ENCODE measurements at regions not wholly inside any gene's neighbourhood (a gene's known extent, or its start where the extent isn't known, plus 50 kb on each side); places are given as distances from the start of the nearest gene placed in this dataset.

DNA sequence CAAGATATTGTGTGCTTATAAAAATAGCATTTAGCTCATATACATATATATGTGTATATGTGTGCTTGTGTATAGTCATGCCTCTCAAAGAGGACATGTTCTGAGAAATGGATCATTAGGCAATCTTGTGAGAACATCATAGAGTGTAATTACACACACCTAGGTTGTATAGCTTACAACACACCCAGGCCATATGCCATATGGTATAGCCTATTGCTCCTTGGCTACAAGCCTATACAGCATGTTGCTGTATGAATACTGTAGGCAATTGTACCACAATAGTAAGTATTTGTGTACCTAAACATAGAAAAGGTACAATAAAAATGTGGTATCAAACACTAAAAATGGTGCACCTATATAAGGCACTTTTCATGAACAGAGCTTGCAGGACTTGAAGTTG is 1510.5 kb upstream of the LRRTM3 start:
- no peak overlapping the region for H3K9ac ChIP-seq (ENCODE audit: low read depth, low read length, poor library complexity)
- no peak overlapping the region for H2BK5ac ChIP-seq (ENCODE audit: low read length)
- no peak overlapping the region for H3K14ac ChIP-seq (ENCODE audit: low read length)
- no peak overlapping the region for H3K27ac ChIP-seq (replicated peaks; ENCODE audit: low read length)
- H3K18ac ChIP-seq (ENCODE audit: low read length) = no peak overlapping the region
- H2AK5ac ChIP-seq (ENCODE audit: low read depth, low read length) = no peak overlapping the region
- H2BK120ac ChIP-seq (ENCODE audit: low read depth, low read length) = no peak overlapping the region
- H2BK15ac ChIP-seq (ENCODE audit: low read length) = no peak overlapping the region
- no peak for DNase-seq (ENCODE audit: low spot score)
- no peaks in the 10 kb centered on the region for H3K9me3 ChIP-seq (replicated peaks in 1 of 2; ENCODE audit: control insufficient read depth in 2 of 2, insufficient read depth in 1 of 2, low read depth in 1 of 2, low read length in 2 of 2)
- no peak overlapping the region for H4K8ac ChIP-seq (ENCODE audit: low read depth, low read length)
- H3K4me3 ChIP-seq (ENCODE audit: low read length in 2 of 2) = no peak overlapping the region
- H2BK12ac ChIP-seq (ENCODE audit: low read length) = no peak overlapping the region
- H3K27me3 ChIP-seq (ENCODE audit: control insufficient read depth in 3 of 3, insufficient read depth in 3 of 3, low read depth in 1 of 3, low read length in 3 of 3) = no peaks in the 10 kb centered on the region
- no peak overlapping the region for H3K4me2 ChIP-seq (ENCODE audit: insufficient read depth, low read length, poor library complexity, severe bottlenecking)
- no peaks in the 10 kb centered on the region for H3K36me3 ChIP-seq (replicated peaks in 1 of 2; ENCODE audit: control insufficient read depth in 2 of 2, insufficient read depth in 2 of 2, low read length in 2 of 2)
- no peak overlapping the region for H4K91ac ChIP-seq (ENCODE audit: low read depth, low read length, poor library complexity)
- H3K23ac ChIP-seq (ENCODE audit: low read depth, low read length, poor library complexity) = no peak overlapping the region
- no peaks in the 10 kb centered on the region for H3K4me1 ChIP-seq (ENCODE audit: control insufficient read depth in 2 of 2, insufficient read depth in 1 of 2, low read depth in 1 of 2, low read length in 2 of 2)
- H3K79me1 ChIP-seq (ENCODE audit: low read depth, low read length) = no peaks in the 10 kb centered on the region
- no peak overlapping the region for H2AFZ ChIP-seq (ENCODE audit: low read length)
- H3K4ac ChIP-seq (ENCODE audit: low read length) = no peak overlapping the region

DNA sequence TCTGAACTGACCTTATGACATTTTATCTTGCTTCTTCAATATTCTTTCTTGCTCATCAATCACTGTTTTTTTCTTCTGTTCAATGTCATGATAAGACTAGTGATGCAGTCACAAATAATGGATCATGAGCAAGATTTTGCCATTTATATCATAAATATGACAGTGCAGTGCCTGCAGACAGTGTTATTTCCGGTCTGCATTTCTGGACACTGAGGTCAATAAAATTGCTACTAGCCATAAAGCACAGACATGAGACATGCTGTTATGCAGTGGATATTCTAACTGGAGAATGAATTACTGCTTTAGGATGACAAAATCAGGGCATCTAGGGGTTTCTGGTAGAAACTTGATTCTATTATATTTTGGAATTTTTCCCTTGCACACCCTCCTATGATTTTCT is 1509.7 kb upstream of the LRRTM3 start:
- Histone ChIP-seq H3K9me3 (replicated peaks in 1 of 2; ENCODE audit: control insufficient read depth in 2 of 2, insufficient read depth in 1 of 2, low read depth in 1 of 2, low read length in 2 of 2) (no peaks in the 10 kb centered on the region), H4K8ac (ENCODE audit: low read depth, low read length) (no peak overlapping the region), H2BK120ac (ENCODE audit: low read depth, low read length) (no peak overlapping the region), H3K27me3 (ENCODE audit: control insufficient read depth in 3 of 3, insufficient read depth in 3 of 3, low read depth in 1 of 3, low read length in 3 of 3) (no peaks in the 10 kb centered on the region), H2BK15ac (ENCODE audit: low read length) (no peak overlapping the region), H3K79me1 (ENCODE audit: low read depth, low read length) (no peaks in the 10 kb centered on the region), H3K27ac (replicated peaks; ENCODE audit: low read length) (no peak overlapping the region), H3K9ac (ENCODE audit: low read depth, low read length, poor library complexity) (no peak overlapping the region), H2BK5ac (ENCODE audit: low read length) (no peak overlapping the region), H3K23ac (ENCODE audit: low read depth, low read length, poor library complexity) (no peak overlapping the region), H3K18ac (ENCODE audit: low read length) (no peak overlapping the region), H3K4me3 (ENCODE audit: low read length in 2 of 2) (no peak overlapping the region), H3K36me3 (replicated peaks in 1 of 2; ENCODE audit: control insufficient read depth in 2 of 2, insufficient read depth in 2 of 2, low read length in 2 of 2) (no peaks in the 10 kb centered on the region), H2AFZ (ENCODE audit: low read length) (no peak overlapping the region), H3K4ac (ENCODE audit: low read length) (no peak overlapping the region), H2AK5ac (ENCODE audit: low read depth, low read length) (no peak overlapping the region), H2BK12ac (ENCODE audit: low read length) (no peak overlapping the region), H3K14ac (ENCODE audit: low read length) (no peak overlapping the region), H4K91ac (ENCODE audit: low read depth, low read length, poor library complexity) (no peak overlapping the region), H3K4me2 (ENCODE audit: insufficient read depth, low read length, poor library complexity, severe bottlenecking) (no peak overlapping the region), H3K4me1 (ENCODE audit: control insufficient read depth in 2 of 2, insufficient read depth in 1 of 2, low read depth in 1 of 2, low read length in 2 of 2) (no peaks in the 10 kb centered on the region)
- no CpG with 5 or more reads among the region's 1 CpG for WGBS, 2 donors (ENCODE audit: extremely low coverage in 2 of 2, insufficient read length in 2 of 2, insufficient replicate concordance in 1 of 2)
- DNase-seq (ENCODE audit: low spot score) = no peak

DNA sequence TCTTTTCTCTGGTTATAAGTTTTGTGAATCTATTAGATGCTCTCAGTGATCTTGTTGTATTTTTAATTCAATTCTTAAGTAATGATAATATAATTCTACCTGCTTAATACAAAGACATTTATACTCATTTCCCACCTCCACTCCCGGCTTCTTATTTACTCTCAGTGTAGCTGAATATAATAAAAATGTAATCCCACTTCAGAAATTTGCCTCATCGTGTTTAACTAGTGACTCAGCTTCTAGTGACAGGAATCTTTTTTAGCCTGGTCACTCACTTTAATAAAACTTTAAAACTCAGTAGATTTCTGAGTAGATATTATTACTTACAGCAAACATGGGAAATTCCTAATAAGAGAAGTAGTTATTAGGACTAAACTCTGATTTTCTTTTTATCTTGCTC is 1506.2 kb upstream of the LRRTM3 start:
- WGBS, 2 donors (ENCODE audit: extremely low coverage in 2 of 2, insufficient read length in 2 of 2, insufficient replicate concordance in 1 of 2) = no CpG with 5 or more reads among the region's 2 CpGs

DNA sequence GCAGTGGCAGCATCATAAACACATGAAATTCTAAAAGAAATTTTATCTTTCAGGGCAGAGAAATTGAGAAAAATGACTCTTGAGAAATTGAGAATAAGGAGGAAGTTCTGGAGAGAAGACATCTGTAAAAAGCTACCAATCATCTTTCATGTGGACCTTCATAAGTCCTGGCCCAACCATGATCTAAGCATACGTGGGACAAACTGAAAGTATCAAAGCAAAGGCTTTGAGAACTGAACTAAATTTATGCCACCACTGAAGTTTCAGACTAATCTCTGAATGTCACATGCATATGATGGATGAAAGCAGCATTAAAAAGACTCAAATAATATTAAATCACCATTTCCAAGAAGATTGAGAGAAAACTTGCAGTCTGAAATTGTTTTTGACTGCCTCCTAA is 1502.8 kb upstream of the LRRTM3 start:
- Histone ChIP-seq H3K9ac (ENCODE audit: low read depth, low read length, poor library complexity) (no peak overlapping the region), H3K4me1 (ENCODE audit: control insufficient read depth in 2 of 2, insufficient read depth in 1 of 2, low read depth in 1 of 2, low read length in 2 of 2) (no peaks in the 10 kb centered on the region), H2AFZ (ENCODE audit: low read length) (no peak overlapping the region), H4K91ac (ENCODE audit: low read depth, low read length, poor library complexity) (no peak overlapping the region), H3K23ac (ENCODE audit: low read depth, low read length, poor library complexity) (no peak overlapping the region), H3K4me3 (ENCODE audit: low read length in 2 of 2) (no peak overlapping the region), H3K4me2 (ENCODE audit: insufficient read depth, low read length, poor library complexity, severe bottlenecking) (no peak overlapping the region), H2BK15ac (ENCODE audit: low read length) (no peak overlapping the region), H3K27ac (replicated peaks; ENCODE audit: low read length) (no peak overlapping the region), H2AK5ac (ENCODE audit: low read depth, low read length) (no peak overlapping the region), H3K27me3 (ENCODE audit: control insufficient read depth in 3 of 3, insufficient read depth in 3 of 3, low read depth in 1 of 3, low read length in 3 of 3) (no peaks in the 10 kb centered on the region), H4K8ac (ENCODE audit: low read depth, low read length) (no peak overlapping the region), H2BK120ac (ENCODE audit: low read depth, low read length) (no peak overlapping the region), H3K4ac (ENCODE audit: low read length) (no peak overlapping the region), H2BK12ac (ENCODE audit: low read length) (no peak overlapping the region), H3K14ac (ENCODE audit: low read length) (no peak overlapping the region), H3K36me3 (replicated peaks in 1 of 2; ENCODE audit: control insufficient read depth in 2 of 2, insufficient read depth in 2 of 2, low read length in 2 of 2) (no peaks in the 10 kb centered on the region), H2BK5ac (ENCODE audit: low read length) (no peak overlapping the region), H3K18ac (ENCODE audit: low read length) (no peak overlapping the region), H3K79me1 (ENCODE audit: low read depth, low read length) (no peaks in the 10 kb centered on the region), H3K9me3 (replicated peaks in 1 of 2; ENCODE audit: control insufficient read depth in 2 of 2, insufficient read depth in 1 of 2, low read depth in 1 of 2, low read length in 2 of 2) (no peaks in the 10 kb centered on the region)
- WGBS, 2 donors (ENCODE audit: extremely low coverage in 2 of 2, insufficient read length in 2 of 2, insufficient replicate concordance in 1 of 2) = no CpG with 5 or more reads among the region's 1 CpG
- no peak for DNase-seq (ENCODE audit: low spot score)

More for the DNA sequence above, 1506.2 kb upstream of the LRRTM3 start:
- no peak for DNase-seq (ENCODE audit: low spot score)
- Histone ChIP-seq H2AK5ac (ENCODE audit: low read depth, low read length) (no peak overlapping the region), H4K91ac (ENCODE audit: low read depth, low read length, poor library complexity) (no peak overlapping the region), H2BK12ac (ENCODE audit: low read length) (no peak overlapping the region), H2BK120ac (ENCODE audit: low read depth, low read length) (no peak overlapping the region), H3K23ac (ENCODE audit: low read depth, low read length, poor library complexity) (no peak overlapping the region), H3K4me1 (ENCODE audit: control insufficient read depth in 2 of 2, insufficient read depth in 1 of 2, low read depth in 1 of 2, low read length in 2 of 2) (no peaks in the 10 kb centered on the region), H3K4me3 (ENCODE audit: low read length in 2 of 2) (no peak overlapping the region), H3K36me3 (replicated peaks in 1 of 2; ENCODE audit: control insufficient read depth in 2 of 2, insufficient read depth in 2 of 2, low read length in 2 of 2) (no peaks in the 10 kb centered on the region), H3K9me3 (replicated peaks in 1 of 2; ENCODE audit: control insufficient read depth in 2 of 2, insufficient read depth in 1 of 2, low read depth in 1 of 2, low read length in 2 of 2) (no peaks in the 10 kb centered on the region), H3K27me3 (ENCODE audit: control insufficient read depth in 3 of 3, insufficient read depth in 3 of 3, low read depth in 1 of 3, low read length in 3 of 3) (no peaks in the 10 kb centered on the region), H3K9ac (ENCODE audit: low read depth, low read length, poor library complexity) (no peak overlapping the region), H2AFZ (ENCODE audit: low read length) (no peak overlapping the region), H3K79me1 (ENCODE audit: low read depth, low read length) (no peaks in the 10 kb centered on the region), H3K4ac (ENCODE audit: low read length) (no peak overlapping the region), H3K18ac (ENCODE audit: low read length) (no peak overlapping the region), H4K8ac (ENCODE audit: low read depth, low read length) (no peak overlapping the region), H3K27ac (replicated peaks; ENCODE audit: low read length) (no peak overlapping the region), H3K14ac (ENCODE audit: low read length) (no peak overlapping the region), H3K4me2 (ENCODE audit: insufficient read depth, low read length, poor library complexity, severe bottlenecking) (no peak overlapping the region), H2BK15ac (ENCODE audit: low read length) (no peak overlapping the region), H2BK5ac (ENCODE audit: low read length) (no peak overlapping the region)

All from neuronal stem cell (in vitro differentiated cells).